ENCODE measurements at regions not wholly inside any gene's neighbourhood (a gene's known extent, or its start where the extent isn't known, plus 50 kb on each side); places are given as distances from the start of the nearest gene placed in this dataset.
"Not testable (repeated sequence)": the region's sequence is repeated elsewhere in the genome, so short reads cannot be mapped to it uniquely, and the experiment has no call there.

DNA sequence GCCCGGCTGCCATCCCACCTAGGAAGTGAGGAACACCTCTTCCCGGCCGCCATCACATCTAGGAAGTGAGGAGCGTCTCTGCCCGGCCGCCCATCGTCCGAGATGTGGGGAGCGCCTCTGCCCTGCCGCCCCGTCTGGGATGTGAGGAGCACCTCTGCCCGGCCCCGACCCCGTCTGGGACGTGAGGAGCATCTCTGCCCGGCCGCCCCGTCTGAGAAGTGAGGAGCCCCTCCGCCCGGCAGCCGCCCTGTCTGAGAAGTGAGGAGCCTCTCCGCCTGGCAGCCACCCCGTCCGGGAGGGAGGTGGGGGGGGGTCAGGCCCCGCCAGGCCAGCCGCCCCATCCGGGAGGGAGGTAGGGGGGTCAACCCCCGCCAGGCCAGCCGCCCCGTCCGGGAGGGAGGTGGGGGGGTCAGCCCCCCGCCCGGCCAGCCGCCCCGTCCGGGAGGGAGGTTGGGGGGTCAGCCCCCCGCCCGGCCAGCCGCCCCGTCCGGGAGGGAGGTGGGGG, 330.0 kb downstream of the CBLN1 start:
- DNase-seq (ENCODE audit: extremely low read depth in 1 of 2, low read depth in 1 of 2): not testable (repeated sequence)

GRCh38 chr16:48950184-48950583, 331.5 kb downstream of the CBLN1 start:
- DNase-seq (ENCODE audit: extremely low read depth in 1 of 2, low read depth in 1 of 2): no peak

DNA sequence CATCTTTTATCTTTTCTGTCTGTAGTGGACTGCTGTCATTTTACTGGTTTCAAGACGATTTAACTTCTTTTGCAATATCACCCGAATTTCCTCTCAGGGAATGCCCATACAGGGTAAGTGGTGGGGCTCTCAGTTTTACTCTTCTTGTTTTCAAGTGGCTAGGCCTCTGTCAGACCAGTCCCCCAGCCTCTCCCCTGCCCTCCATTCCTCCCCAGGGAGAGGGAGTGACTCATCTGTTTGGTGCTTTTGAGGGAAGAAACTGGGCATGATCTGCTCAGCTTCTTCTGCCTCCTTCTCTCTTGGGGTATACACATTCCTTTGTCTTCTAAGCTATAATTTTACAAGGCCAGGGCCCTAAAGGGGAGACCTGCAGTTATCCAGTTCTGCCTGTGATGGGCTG, 332.0 kb downstream of the CBLN1 start:
- no peak for DNase-seq (ENCODE audit: extremely low read depth in 1 of 2, low read depth in 1 of 2)

DNA sequence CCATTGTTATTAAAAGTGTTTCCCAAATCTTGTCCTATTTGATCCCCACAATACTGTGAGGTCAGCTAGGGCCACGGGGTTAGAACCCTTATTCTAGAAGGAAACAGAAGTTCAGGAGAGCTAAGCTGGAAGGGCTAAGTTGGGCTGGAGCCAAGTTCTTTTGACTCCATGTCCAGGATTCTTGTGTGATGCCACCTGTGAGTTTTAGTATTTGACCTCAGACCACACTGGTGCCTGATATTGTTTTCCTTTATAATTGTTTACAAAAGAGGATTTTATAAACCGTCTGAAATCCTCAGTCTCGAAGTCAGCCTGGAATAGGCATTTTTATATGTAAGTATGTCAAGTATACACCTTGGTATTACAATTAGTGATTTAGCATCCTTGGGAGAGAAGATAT, 332.7 kb downstream of the CBLN1 start:
- DNase-seq (ENCODE audit: extremely low read depth in 1 of 2, low read depth in 1 of 2): no peak

- DNase-seq (ENCODE audit: extremely low read depth in 1 of 2, low read depth in 1 of 2): no peak
Measured at GRCh38 chr16:48947371-48947713, 334.3 kb downstream of the CBLN1 start.

DNA sequence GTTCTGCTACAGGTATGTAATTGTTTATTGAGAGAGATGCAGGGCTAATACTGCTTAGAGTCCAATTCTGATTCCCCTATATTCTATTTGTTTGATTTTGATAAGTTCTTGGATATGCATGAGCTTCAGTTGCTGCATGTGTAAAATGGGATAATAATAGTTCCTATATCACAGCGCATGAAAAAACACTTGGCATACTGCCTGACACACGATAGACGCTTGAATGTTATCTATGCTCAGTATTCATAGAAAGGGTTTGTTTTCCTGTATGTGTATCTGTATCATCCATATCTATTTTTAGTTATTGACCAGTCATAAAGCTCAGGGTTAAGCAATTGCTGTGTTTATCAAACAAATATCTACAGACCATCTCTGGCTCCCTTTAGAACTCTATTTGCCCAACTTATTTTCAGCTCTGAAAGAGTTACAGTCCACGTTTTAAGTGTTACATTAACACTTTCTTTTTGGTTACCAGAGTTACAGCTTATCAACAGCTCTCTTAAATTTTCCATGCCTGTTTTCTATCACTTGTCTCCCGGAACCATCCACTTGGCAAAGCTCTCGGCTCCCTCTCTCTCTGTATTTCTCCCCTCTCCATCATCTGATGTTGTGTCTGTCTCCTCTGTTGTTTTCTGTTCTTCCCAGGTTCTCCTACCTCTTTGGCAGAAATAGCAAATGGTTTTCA, 334.8 kb downstream of the CBLN1 start:
- no peak for DNase-seq (ENCODE audit: extremely low read depth in 1 of 2, low read depth in 1 of 2)

- DNase-seq (ENCODE audit: extremely low read depth in 1 of 2, low read depth in 1 of 2): no peak
Measured at GRCh38 chr16:48942996-48943395, 333.0 kb upstream of the N4BP1 start.

DNA sequence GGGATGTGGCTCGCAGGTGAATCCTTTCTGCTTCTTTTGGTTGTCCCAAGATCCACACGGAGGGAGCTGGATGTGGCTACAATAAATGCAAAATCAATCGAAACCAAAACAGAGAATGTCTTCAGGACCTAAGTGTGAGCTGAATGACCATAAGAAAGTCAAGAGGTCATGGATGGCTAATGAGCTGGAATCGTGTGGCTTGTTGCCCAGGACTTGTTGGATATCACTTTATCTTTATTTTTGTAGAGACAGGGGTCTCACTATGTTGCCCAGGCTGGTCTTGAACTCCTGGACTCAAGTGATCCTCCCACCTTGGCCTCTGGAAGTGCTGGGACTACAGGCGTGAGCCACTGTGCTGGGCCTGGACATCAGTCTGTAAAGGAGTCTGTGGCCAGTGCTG, 326.8 kb upstream of the N4BP1 start:
- no peak for DNase-seq (ENCODE audit: extremely low read depth in 1 of 2, low read depth in 1 of 2)

GRCh38 chr16:48932216-48932855, 322.4 kb upstream of the N4BP1 start:
- DNase-seq (ENCODE audit: extremely low read depth in 1 of 2, low read depth in 1 of 2): no peak

DNA sequence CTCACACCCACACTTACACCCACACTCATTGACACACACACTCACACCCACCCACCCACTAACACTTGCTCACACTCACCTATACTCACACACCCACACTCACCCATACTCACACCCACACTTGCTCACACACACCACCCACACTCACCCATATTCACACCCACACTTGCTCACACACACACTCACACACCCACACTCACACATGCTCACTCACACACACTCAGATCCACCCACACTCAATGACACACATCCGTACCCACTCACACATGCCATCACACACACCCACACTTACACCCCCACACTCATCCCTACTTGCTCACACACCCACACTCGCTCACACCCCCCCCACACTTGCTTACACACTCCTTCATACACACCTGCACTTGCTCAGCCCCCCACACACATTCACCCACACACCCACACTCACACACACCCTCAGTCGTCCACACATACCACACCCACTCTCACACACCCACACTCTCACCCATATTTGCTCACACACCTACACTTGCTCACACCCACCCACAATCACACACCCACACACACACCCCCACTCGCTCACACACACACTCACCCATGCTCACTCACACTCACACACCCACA, 321.1 kb upstream of the N4BP1 start:
- no peak for DNase-seq (ENCODE audit: extremely low read depth in 1 of 2, low read depth in 1 of 2)

GRCh38 chr16:48919791-48920190, 309.8 kb upstream of the N4BP1 start:
- DNase-seq (ENCODE audit: extremely low read depth in 1 of 2, low read depth in 1 of 2): no peak

- DNase-seq (ENCODE audit: extremely low read depth in 1 of 2, low read depth in 1 of 2): no peak
Measured at GRCh38 chr16:48918520-48919258, 308.7 kb upstream of the N4BP1 start.

- DNase-seq (ENCODE audit: extremely low read depth in 1 of 2, low read depth in 1 of 2): no peak
Measured at GRCh38 chr16:48916566-48916965, 306.6 kb upstream of the N4BP1 start.

DNA sequence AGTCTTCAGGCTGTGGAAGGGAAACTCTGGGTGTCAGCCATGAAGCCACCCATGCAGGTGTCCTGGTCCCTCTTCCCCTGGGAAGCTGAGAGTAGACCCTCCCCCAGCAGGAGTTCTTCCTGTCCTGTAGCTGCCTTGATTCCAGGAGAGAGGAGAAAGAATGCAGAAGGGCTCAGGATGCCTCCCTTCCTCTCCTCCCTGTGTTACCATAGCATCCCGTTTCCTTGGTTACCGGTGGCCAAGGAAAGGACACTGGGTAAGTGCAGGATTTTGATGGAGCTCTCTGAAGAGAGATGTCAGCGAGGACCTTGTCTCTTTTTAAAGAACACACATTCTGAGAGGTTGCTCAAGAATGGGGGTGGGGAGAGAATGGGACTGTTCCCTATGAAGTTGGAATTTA, 304.1 kb upstream of the N4BP1 start:
- no peak for DNase-seq (ENCODE audit: extremely low read depth in 1 of 2, low read depth in 1 of 2)

DNA sequence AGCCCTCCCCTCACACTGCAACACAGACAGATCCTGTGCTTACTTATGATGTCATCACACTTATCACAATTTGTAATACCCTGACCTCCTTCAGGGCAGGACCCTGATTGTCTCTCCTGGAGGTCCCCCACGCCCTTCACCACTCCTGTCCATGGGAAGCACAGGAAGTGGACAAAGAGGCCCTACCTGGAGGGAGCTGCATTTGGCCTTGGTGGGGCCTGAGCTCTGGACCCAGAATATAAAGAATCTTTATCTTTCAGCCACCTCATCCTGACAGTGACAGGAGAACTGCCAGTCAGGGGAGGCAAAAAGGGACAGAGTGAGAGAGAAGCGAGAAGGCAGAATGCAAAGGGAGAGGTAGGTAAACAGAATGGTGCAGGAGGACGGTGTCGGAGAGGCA, 303.4 kb upstream of the N4BP1 start:
- DNase-seq (ENCODE audit: extremely low read depth in 1 of 2, low read depth in 1 of 2): no peak

DNA sequence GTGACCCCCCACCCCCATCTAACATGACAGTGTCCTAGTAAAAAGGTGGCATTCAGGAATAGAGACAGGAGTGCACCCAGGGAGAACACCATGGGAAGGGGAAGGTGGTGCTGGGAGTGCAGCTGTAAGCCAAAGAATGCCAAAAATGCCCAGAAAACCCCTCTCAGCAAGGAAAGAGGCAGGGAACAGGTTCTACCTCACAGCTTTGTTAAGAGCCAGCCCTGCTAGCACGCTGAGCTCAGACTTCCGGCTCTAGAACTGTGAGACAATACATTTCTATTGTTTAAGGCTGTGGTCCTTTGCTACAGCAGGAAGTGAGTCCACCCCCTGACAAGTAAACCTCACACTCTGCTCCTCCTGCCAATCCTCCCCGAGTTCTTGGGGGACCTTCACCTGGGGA, 302.4 kb upstream of the N4BP1 start:
- DNase-seq (ENCODE audit: extremely low read depth in 1 of 2, low read depth in 1 of 2): no peak

DNA sequence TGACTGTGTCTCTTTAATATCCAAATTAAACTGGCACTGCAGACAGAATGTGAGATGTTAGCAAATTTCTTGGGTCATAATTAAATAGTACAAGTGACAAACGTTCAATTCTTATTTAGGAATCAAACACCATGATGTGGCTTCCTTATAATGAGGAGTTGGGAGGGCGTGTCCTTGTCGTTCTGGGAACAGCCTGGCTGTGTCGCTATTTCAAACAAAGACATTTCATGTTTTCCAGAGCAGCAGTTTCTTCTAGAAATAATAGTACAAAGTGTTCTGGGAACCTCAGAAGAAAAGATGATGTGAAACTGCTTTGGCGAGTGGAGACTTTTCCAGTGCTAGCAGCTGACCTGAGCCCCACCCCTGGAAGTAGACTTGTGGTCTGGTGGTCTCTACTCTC, 301.7 kb upstream of the N4BP1 start:
- no peak for DNase-seq (ENCODE audit: extremely low read depth in 1 of 2, low read depth in 1 of 2)

DNA sequence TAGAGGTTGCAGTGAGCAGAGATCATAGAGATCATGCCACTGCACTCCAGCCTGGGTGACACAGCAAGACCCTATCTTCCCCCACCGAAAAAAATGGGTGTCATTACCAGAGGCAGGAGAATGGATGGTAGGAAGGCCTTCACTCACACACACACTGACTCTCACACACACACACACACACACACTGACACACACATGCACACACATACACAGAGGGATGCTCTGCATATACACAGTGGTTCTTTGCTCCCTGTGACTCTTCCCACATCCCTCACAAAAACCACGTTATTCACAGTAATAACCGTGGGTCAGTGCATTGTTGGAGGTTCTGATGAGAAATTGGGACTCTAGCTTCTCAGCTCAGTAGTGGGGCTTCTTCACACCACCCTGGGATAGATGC, 300.2 kb upstream of the N4BP1 start:
- no peak for DNase-seq (ENCODE audit: extremely low read depth in 1 of 2, low read depth in 1 of 2)

DNA sequence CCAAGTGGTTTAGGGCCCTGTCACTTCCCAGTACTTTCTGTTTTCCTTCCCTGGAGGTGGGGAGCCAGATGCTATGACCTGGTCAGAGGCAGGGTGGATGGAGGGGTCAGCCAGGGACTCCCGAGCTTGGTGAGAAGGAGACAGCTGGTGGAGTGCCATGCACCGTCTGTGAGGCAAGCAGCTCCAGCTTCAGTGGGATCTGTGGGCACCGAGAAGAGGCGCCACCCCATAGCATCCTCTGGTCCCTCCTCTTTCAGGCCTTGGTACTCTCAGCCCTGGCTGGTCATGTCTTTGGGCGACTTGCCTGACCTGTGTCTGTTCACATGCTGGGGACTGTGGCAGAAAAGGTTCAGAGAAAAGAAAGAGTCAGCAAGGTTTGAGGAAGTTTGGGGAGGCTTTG, 299.3 kb upstream of the N4BP1 start:
- no peak for DNase-seq (ENCODE audit: extremely low read depth in 1 of 2, low read depth in 1 of 2)

- no peak for DNase-seq (ENCODE audit: extremely low read depth in 1 of 2, low read depth in 1 of 2)
Measured at GRCh38 chr16:48907906-48908634, 298.1 kb upstream of the N4BP1 start.

All from stimulated activated CD8-positive, alpha-beta memory T cell treated with anti-CD3 and anti-CD28 coated beads, Interleukin-7, amount 100 ng/mL, for 48 hours (primary cell).